HG02610 (cell line): ENCODE measurements at regions not wholly inside any gene's neighbourhood (a gene's known extent, or its start where the extent isn't known, plus 50 kb on each side); places are given as distances from the start of the nearest gene placed in this dataset.
"Not testable (repeated sequence)": the region's sequence is repeated elsewhere in the genome, so short reads cannot be mapped to it uniquely, and the experiment has no call there.

Source experiments
- ATAC-seq: cut with Tn5 transposase; IDR thresholded peaks from one replicate; pipeline ENCODE4 v1.9.1; 2021; ENCODE audit warnings: mild to moderate bottlenecking, moderate library complexity; ENCODE audit not compliant: unreplicated experiment

- no peak for ATAC-seq
Measured at GRCh38 chr1:229139331-229140118, 131.4 kb upstream of the RAB4A start.

GRCh38 chr1:229140119-229140396, 130.9 kb upstream of the RAB4A start:
- no peak for ATAC-seq

- no peak for ATAC-seq
Measured at GRCh38 chr1:229141271-229141670, 129.6 kb upstream of the RAB4A start.

GRCh38 chr1:229141689-229142377, 129.1 kb upstream of the RAB4A start:
- ATAC-seq: no peak

- ATAC-seq: no peak
Measured at GRCh38 chr1:229142471-229142870, 128.4 kb upstream of the RAB4A start.

- no peak for ATAC-seq
Measured at GRCh38 chr1:229146647-229147046, 124.3 kb upstream of the RAB4A start.

- no peak for ATAC-seq
Measured at GRCh38 chr1:229147072-229147471, 123.8 kb upstream of the RAB4A start.

GRCh38 chr1:229148041-229148671, 122.8 kb upstream of the RAB4A start:
- no peak for ATAC-seq

- no peak for ATAC-seq
Measured at GRCh38 chr1:229148743-229149142, 122.2 kb upstream of the RAB4A start.

GRCh38 chr1:229149435-229149834, 121.5 kb upstream of the RAB4A start:
- ATAC-seq: no peak

- no peak for ATAC-seq
Measured at GRCh38 chr1:229150518-229150917, 120.4 kb upstream of the RAB4A start.

- not testable (repeated sequence) for ATAC-seq
Measured at GRCh38 chr1:229151412-229151811, 119.5 kb upstream of the RAB4A start.

GRCh38 chr1:229152311-229152710, 118.6 kb upstream of the RAB4A start:
- no peak for ATAC-seq

- ATAC-seq: no peak
Measured at GRCh38 chr1:229153955-229154548, 116.9 kb upstream of the RAB4A start.

- ATAC-seq: no peak
Measured at GRCh38 chr1:229154811-229155210, 116.1 kb upstream of the RAB4A start.

GRCh38 chr1:229155472-229155871, 115.4 kb upstream of the RAB4A start:
- no peak for ATAC-seq

- no peak for ATAC-seq
Measured at GRCh38 chr1:229156872-229157271, 114.0 kb upstream of the RAB4A start.

GRCh38 chr1:229157480-229157879, 113.4 kb upstream of the RAB4A start:
- no peak for ATAC-seq

- ATAC-seq: no peak
Measured at GRCh38 chr1:229158341-229158921, 112.5 kb upstream of the RAB4A start.

GRCh38 chr1:229158927-229159326, 112.0 kb upstream of the RAB4A start:
- ATAC-seq: no peak
